Activated CD8-positive, alpha-beta T cell treated with anti-CD3 and anti-CD28 coated beads for 36 hours (primary cell): ENCODE measurements at regions not wholly inside any gene's neighbourhood (a gene's known extent, or its start where the extent isn't known, plus 50 kb on each side); places are given as distances from the start of the nearest gene placed in this dataset.

ENCODE experiments used
- ATAC-seq: fragments of 200-7000 bp; cut with Tn5 transposase; one replicate; pipeline ENCODE4 v1.10.0; 2021; ENCODE audit warnings: mild to moderate bottlenecking, moderate library complexity
- CTCF ChIA-PET: fragments of 350-600 bp; sonication (Branson Sonifier 250); formaldehyde crosslinking; loops from one replicate; lab custom pipeline; 2021; ENCODE audit warnings: antibody characterized with exemption; lab: Charles Lee
- POLR2A ChIA-PET: fragments of 350-600 bp; sonication (Branson Sonifier 250); formaldehyde crosslinking; loops from one replicate; lab custom pipeline; 2021; ENCODE audit warnings: antibody characterized with exemption; lab: Charles Lee
- DNase-seq: peaks from one replicate; pipeline ENCODE4 v3.0.0-alpha.2; 2020
- H3K27ac Mint-ChIP-seq: one replicate; pipeline ENCODE4 v1.8.0; 2021; ENCODE audit warnings: mild to moderate bottlenecking, mixed read lengths
- H3K27me3 Mint-ChIP-seq: one replicate; pipeline ENCODE4 v1.8.0; 2021; ENCODE audit warnings: mixed read lengths
- H3K36me3 Mint-ChIP-seq: one replicate; pipeline ENCODE4 v1.8.0; 2021; ENCODE audit warnings: low read depth, mixed read lengths
- H3K4me1 Mint-ChIP-seq: one replicate; pipeline ENCODE4 v1.8.0; 2021; ENCODE audit warnings: low read depth, mixed read lengths
- H3K4me3 Mint-ChIP-seq: one replicate; pipeline ENCODE4 v1.8.0; 2021; ENCODE audit warnings: mild to moderate bottlenecking, moderate library complexity, mixed read lengths
- H3K9me3 Mint-ChIP-seq: one replicate; pipeline ENCODE4 v1.8.0; 2021; ENCODE audit warnings: mixed read lengths
- intact Hi-C: fragments of 100-400 bp; cut with micrococcal nuclease; formaldehyde crosslinking; loops from one replicate; pipeline ENCODE4 v1.10.0; 2022
- TF ChIP-seq, protein P1 (sequence below): fragments of 200-600 bp; IDR thresholded peaks from one replicate; pipeline ENCODE4 v1.8.0; 2022; ENCODE audit warnings: antibody characterized with exemption, mild to moderate bottlenecking

DNA sequence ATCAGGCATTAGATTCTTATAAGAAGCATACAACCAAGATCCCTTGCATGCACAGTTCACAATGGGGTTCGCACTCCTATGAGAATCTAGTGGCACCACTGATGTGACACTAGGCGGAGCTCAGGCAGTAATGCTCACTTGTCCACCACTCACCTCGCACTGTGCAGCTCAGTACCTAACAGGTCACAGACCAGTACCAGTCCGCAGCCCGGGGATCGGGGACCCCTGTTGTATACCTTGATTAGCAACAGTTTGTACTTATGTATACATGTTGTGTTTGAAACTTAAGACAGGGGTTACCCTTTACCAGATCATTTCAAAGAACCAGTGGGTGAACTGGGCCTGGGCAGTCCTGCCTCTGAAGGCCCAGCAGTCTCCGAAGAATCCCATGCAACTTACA, 103.7 kb downstream of the PMP22 start:
- CTCF ChIA-PET: no interaction called here
- no peaks in the 10 kb centered on the region for H3K4me1 Mint-ChIP-seq
- no peaks in the 10 kb centered on the region for H3K9me3 Mint-ChIP-seq
- POLR2A ChIA-PET: no interaction called here
- no peaks in the 10 kb centered on the region for H3K36me3 Mint-ChIP-seq
- no peak overlapping the region for H3K4me3 Mint-ChIP-seq
- DNase-seq (no peak), ATAC-seq (no peak)
- intact Hi-C loops: no loop called here
- H3K27ac Mint-ChIP-seq: no peak overlapping the region
- TF ChIP-seq, protein P1, sequence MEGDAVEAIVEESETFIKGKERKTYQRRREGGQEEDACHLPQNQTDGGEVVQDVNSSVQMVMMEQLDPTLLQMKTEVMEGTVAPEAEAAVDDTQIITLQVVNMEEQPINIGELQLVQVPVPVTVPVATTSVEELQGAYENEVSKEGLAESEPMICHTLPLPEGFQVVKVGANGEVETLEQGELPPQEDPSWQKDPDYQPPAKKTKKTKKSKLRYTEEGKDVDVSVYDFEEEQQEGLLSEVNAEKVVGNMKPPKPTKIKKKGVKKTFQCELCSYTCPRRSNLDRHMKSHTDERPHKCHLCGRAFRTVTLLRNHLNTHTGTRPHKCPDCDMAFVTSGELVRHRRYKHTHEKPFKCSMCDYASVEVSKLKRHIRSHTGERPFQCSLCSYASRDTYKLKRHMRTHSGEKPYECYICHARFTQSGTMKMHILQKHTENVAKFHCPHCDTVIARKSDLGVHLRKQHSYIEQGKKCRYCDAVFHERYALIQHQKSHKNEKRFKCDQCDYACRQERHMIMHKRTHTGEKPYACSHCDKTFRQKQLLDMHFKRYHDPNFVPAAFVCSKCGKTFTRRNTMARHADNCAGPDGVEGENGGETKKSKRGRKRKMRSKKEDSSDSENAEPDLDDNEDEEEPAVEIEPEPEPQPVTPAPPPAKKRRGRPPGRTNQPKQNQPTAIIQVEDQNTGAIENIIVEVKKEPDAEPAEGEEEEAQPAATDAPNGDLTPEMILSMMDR: no peak
- peaks cover 25% of the 10 kb centered on the region for H3K27me3 Mint-ChIP-seq

DNA sequence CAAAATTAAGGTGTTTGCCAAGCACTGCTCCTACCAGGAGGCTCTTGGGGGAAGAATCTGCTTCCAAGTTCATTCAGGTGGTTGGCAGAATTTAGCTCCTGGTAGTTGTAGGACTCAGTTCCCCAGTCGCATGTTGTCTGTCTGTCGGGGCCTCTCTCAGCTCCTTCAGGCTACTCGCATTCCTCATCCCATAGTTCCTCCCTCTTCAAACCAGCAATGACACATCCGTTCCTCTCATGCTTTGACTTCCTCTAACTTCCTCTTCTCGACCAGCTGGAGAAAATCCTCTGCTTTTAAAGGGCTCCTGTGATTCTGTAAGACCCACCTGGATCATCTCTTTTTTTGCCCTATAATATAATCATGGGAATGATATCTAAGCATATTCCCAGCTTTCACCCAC, 108.1 kb downstream of the PMP22 start:
- no peaks in the 10 kb centered on the region for H3K9me3 Mint-ChIP-seq
- ChIA-PET CTCF (interaction anchor here (0.8 to 1.8 kb wide), 2 partner anchors 10 to 13 kb away, joined by 3 to 5 read pairs; no protein-coding TSS in a partner anchor), POLR2A (no interaction called here)
- H3K4me3 Mint-ChIP-seq: no peak overlapping the region
- peaks cover 30% of the 10 kb centered on the region for H3K27me3 Mint-ChIP-seq
- TF ChIP-seq, protein P1: no peak
- intact Hi-C loops: no loop called here
- DNase-seq (no peak), ATAC-seq (no peak)
- H3K27ac Mint-ChIP-seq: no peak overlapping the region
- H3K36me3 Mint-ChIP-seq: no peaks in the 10 kb centered on the region
- H3K4me1 Mint-ChIP-seq: no peaks in the 10 kb centered on the region

DNA sequence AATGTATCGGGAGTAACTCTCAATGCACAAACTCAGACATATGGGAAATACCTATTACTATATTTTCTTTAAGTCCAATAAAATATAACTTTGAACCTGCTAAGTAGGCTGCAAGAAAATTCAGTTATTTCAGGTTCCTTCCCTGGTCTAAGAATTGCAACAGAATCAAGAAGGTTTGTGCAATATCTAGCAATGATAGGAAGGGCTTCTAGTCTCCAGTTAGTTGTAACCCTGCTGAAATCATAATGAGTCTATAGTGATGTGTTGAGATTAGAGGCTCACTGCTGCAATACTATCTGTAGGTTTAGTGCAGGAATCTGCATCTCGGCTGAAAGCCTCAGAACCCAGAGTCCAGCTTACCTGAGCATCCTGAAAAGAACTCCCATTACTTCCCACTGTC, 110.5 kb downstream of the PMP22 start:
- Mint-ChIP-seq H3K4me3 (no peak overlapping the region), H3K27me3 (peaks cover 26% of the 10 kb centered on the region), H3K4me1 (no peaks in the 10 kb centered on the region), H3K9me3 (no peaks in the 10 kb centered on the region), H3K27ac (no peak overlapping the region), H3K36me3 (no peaks in the 10 kb centered on the region)
- intact Hi-C loops: no loop called here
- TF ChIP-seq, protein P1: no peak
- ATAC-seq (no peak), DNase-seq (no peak)
- ChIA-PET CTCF (no interaction called here), POLR2A (no interaction called here)

DNA sequence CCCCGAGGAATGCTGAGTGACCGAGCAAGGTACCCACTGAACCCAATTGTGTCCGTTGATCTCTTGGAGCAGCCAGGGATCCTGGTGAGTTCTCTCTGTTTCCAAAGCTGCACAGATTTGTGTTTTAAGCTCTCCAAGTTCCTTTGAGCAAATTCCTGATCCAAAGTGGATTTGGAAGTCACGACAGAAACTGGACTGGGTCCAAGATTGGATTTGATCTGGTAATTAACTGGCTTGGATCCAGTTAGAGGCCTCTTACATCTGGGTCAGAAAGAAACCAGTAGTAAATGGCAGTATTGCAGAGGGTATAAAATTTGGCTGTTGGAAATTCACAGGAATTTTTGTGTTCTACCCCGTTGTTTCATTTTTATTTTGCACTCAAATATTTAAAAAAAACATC, 119.5 kb downstream of the PMP22 start:
- DNase-seq (no peak), ATAC-seq (no peak)
- Mint-ChIP-seq H3K9me3 (no peaks in the 10 kb centered on the region), H3K36me3 (no peaks in the 10 kb centered on the region), H3K27ac (no peak overlapping the region), H3K4me3 (no peak overlapping the region), H3K27me3 (peaks cover 7% of the 10 kb centered on the region), H3K4me1 (no peaks in the 10 kb centered on the region)
- intact Hi-C loops: no loop called here
- TF ChIP-seq, protein P1: no peak
- ChIA-PET POLR2A (no interaction called here), CTCF (interaction anchor here (1.0 kb wide), 2 partner anchors 10 to 24 kb away, joined by 3 read pairs; no protein-coding TSS in a partner anchor)

DNA sequence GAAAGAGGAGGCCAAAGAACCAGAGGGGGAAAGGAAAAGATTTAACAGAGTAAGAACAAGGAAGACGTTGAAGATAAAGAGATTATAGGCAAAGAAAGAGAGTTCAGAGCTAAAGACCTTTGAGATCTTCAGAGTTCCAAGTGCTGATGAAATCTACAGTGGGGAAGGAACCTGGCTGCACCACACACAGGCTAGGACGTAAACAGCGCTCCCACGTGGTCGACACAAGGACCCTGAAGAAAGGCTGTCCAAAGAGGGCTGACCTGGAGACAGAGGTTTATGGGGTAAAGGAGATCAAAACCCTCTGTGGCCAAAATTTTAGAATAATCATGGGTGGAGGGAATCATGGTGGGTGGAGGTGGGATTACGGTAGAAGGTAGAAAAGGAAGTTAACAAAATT, 121.6 kb downstream of the PMP22 start:
- DNase-seq: no peak
- H3K27ac Mint-ChIP-seq: no peak overlapping the region
- no peaks in the 10 kb centered on the region for H3K4me1 Mint-ChIP-seq
- no peaks in the 10 kb centered on the region for H3K9me3 Mint-ChIP-seq
- ChIA-PET POLR2A (no interaction called here), CTCF (no interaction called here)
- TF ChIP-seq, protein P1: no peak
- no peak overlapping the region for H3K4me3 Mint-ChIP-seq
- H3K36me3 Mint-ChIP-seq: no peaks in the 10 kb centered on the region
- peaks cover 7% of the 10 kb centered on the region for H3K27me3 Mint-ChIP-seq
- no peak for ATAC-seq
- intact Hi-C loops: no loop called here
